GM12878 (cell line): ENCODE measurements at regions not wholly inside any gene's neighbourhood (a gene's known extent, or its start where the extent isn't known, plus 50 kb on each side); places are given as distances from the start of the nearest gene placed in this dataset.

ENCODE experiments used
- ATAC-seq: fragments of 200-7000 bp; cut with Tn5 transposase; 3 replicates; pipeline ENCODE4 v1.9.1; 2020; ENCODE audit warnings: mild to moderate bottlenecking, moderate library complexity
- BruUV-seq: library from RNA; stranded (reverse); fragments of 400-500 nt; replicated peaks from 2 replicates; lab custom pipeline; 2021; lab: Mats Ljungman, UMichigan
- CTCF ChIA-PET: fragments of 300-600 bp; sonication (Branson Sonifier 250); formaldehyde crosslinking; extraction: SDS; loops from one replicate; lab custom pipeline; 2021; ENCODE audit warnings: inconsistent platforms; lab: Yijun Ruan, JAX
- POLR2A ChIA-PET: fragments of 350-600 bp; formaldehyde crosslinking; extraction: SDS; loops from one replicate; lab custom pipeline; 2021; ENCODE audit warnings: inconsistent platforms; lab: Charles Lee
- RAD21 ChIA-PET: fragments of 300-600 bp; sonication (Branson Sonifier 250); formaldehyde crosslinking; loops from one replicate; lab custom pipeline; 2023; ENCODE audit warnings: antibody characterized with exemption; ENCODE audit not compliant: unreplicated experiment; lab: Charles Lee
- SMC1A ChIA-PET: fragments of 300-600 bp; sonication (Branson Sonifier 250); formaldehyde crosslinking; loops from one replicate; lab custom pipeline; 2023; ENCODE audit not compliant: unreplicated experiment, uncharacterized antibody; lab: Charles Lee
- DNase-seq: peaks from one replicate; pipeline ENCODE4 v3.0.0-alpha.2; 2011; ENCODE audit warnings: low read depth, low spot score
- FAIRE-seq: peaks from 3 replicates; lab custom pipeline; 2011; peaks lifted over from hg19 to GRCh38; lab: Jason Lieb, UNC
- H2AFZ ChIP-seq: 2 replicates; pipeline ENCODE4 v1.6.0; 2011; ENCODE audit warnings: low read depth, low read length, control low read depth; ENCODE audit not compliant: control insufficient read depth
- H3K27ac ChIP-seq: 2 replicates; pipeline ENCODE4 v1.5.1; 2011; ENCODE audit warnings: control low read depth; ENCODE audit not compliant: control insufficient read depth, insufficient read depth
- H3K27me3 ChIP-seq, 2 experiments: replicated peaks in 1 of 2; 2 replicates each; pipeline versions ENCODE4 v1.6.0 to v1.6.1; 2011; ENCODE audit warnings: low read length in 1 of 2; ENCODE audit not compliant: control insufficient read depth in 2 of 2, insufficient read depth in 2 of 2
- H3K36me3 ChIP-seq, 2 experiments: 2 replicates each; pipeline ENCODE4 v1.5.1; 2011; ENCODE audit warnings: low read length in 1 of 2; ENCODE audit not compliant: control insufficient read depth in 2 of 2, insufficient read depth in 2 of 2
- H3K4me1 ChIP-seq: 2 replicates; pipeline ENCODE4 v1.6.1; 2011; ENCODE audit warnings: mild to moderate bottlenecking, low read length, moderate library complexity, mixed read lengths; ENCODE audit not compliant: control insufficient read depth, insufficient read depth
- H3K4me2 ChIP-seq: 2 replicates; pipeline ENCODE4 v1.6.0; 2011; ENCODE audit warnings: control low read depth; ENCODE audit not compliant: control insufficient read depth, insufficient read depth
- H3K4me3 ChIP-seq: fragments of 200-600 bp; sonication (generic); 2 replicates; pipeline ENCODE4 v1.5.1; 2016
- H3K79me2 ChIP-seq: 2 replicates; pipeline ENCODE4 v1.6.0; 2011; ENCODE audit warnings: low read length; ENCODE audit not compliant: control insufficient read depth, insufficient read depth
- H3K9ac ChIP-seq: 2 replicates; pipeline ENCODE4 v1.8.0; 2011; ENCODE audit warnings: low read length, control low read depth, mixed read lengths; ENCODE audit not compliant: control insufficient read depth, insufficient read depth
- H3K9me3 ChIP-seq: replicated peaks from 3 replicates; pipeline ENCODE4 v1.5.1; 2011; ENCODE audit warnings: mild to moderate bottlenecking, low read length; ENCODE audit not compliant: control insufficient read depth, insufficient read depth
- H4K20me1 ChIP-seq: 2 replicates; pipeline ENCODE4 v1.6.0; 2011; ENCODE audit not compliant: control insufficient read depth, insufficient read depth
- CEBPB ChIP-seq, 2 experiments: fragments of 150-350 bp in 1 of 2; IDR thresholded peaks; 2 replicates each; pipeline ENCODE4 v1.6.1; 2012 to 2014; ENCODE audit warnings: low read depth in 2 of 2, low read length in 2 of 2, borderline replicate concordance in 1 of 2, inconsistent platforms in 1 of 2
- CHD2 ChIP-seq: IDR thresholded peaks from 2 replicates; pipeline ENCODE4 v1.6.1; 2011; ENCODE audit warnings: low read depth, low read length, improper control_type of control experiment, borderline replicate concordance
- DPF2 ChIP-seq: fragments of 450-650 bp; IDR thresholded peaks from 2 replicates; pipeline ENCODE4 v1.6.1; 2017; ENCODE audit warnings: mild to moderate bottlenecking
- E4F1 ChIP-seq: fragments of 450-650 bp; IDR thresholded peaks from 2 replicates; pipeline ENCODE4 v1.6.1; 2018; ENCODE audit warnings: borderline replicate concordance, mild to moderate bottlenecking; ENCODE audit not compliant: partially characterized antibody
- EGR1 ChIP-seq, 2 experiments: IDR thresholded peaks; 1 replicate in 1 of 2; 2 replicates in 1 of 2; pipeline ENCODE4 v1.6.1; 2011 to 2012; ENCODE audit warnings: low read depth in 2 of 2, low read length in 2 of 2, borderline replicate concordance in 1 of 2, mild to moderate bottlenecking in 1 of 2, moderate library complexity in 1 of 2
- FOXK2 ChIP-seq: fragments of 450-650 bp; IDR thresholded peaks from 2 replicates; pipeline ENCODE4 v1.6.1; 2017; ENCODE audit warnings: mild to moderate bottlenecking, moderate library complexity
- FOXM1 ChIP-seq: IDR thresholded peaks from 2 replicates; pipeline ENCODE4 v1.6.1; 2012; ENCODE audit warnings: low read depth, mild to moderate bottlenecking, inconsistent platforms, low read length, moderate library complexity
- HDGF ChIP-seq: fragments of 450-650 bp; IDR thresholded peaks from 2 replicates; pipeline ENCODE4 v1.6.1; 2016; ENCODE audit warnings: antibody characterized with exemption
- NBN ChIP-seq: fragments of 450-650 bp; IDR thresholded peaks from 2 replicates; pipeline ENCODE4 v1.6.1; 2016
- PAX5 ChIP-seq: IDR thresholded peaks from 2 replicates; pipeline ENCODE4 v1.6.1; 2011; ENCODE audit warnings: low read depth, low read length, borderline replicate concordance
- RUNX3 ChIP-seq: IDR thresholded peaks from 2 replicates; pipeline ENCODE4 v1.6.1; 2012; ENCODE audit warnings: low read length, inconsistent platforms
- ZBTB33 ChIP-seq: fragments of 450-650 bp; IDR thresholded peaks from 2 replicates; pipeline ENCODE4 v1.6.1; 2017; ENCODE audit warnings: mild to moderate bottlenecking
- ZSCAN29 ChIP-seq: fragments of 450-650 bp; IDR thresholded peaks from 2 replicates; pipeline ENCODE4 v1.6.1; 2017; ENCODE audit warnings: mild to moderate bottlenecking, moderate library complexity
- WGBS: methylation state at CpG from one replicate; pipeline ENCODE4 v1.1.6; 2016; ENCODE audit warnings: low lambda C conversion rate; ENCODE audit not compliant: insufficient replicate concordance, insufficient coverage; ENCODE audit errors: missing lambda C conversion rate; 5-methylcytosine and 5-hydroxymethylcytosine counted together
- in situ Hi-C: fragments of 300-500 bp; cut with MboI; formaldehyde crosslinking; loops from 9 replicates; pipeline ENCODE4 v1.14.3; 2018; ENCODE audit warnings: mixed read lengths
- intact Hi-C: fragments of 100-400 bp; cut with micrococcal nuclease; formaldehyde crosslinking; loops from one replicate; pipeline ENCODE4 v1.14.2; 2022; ENCODE audit not compliant: unreplicated experiment

- H3K27ac ChIP-seq: no peak overlapping the region
- H3K36me3 ChIP-seq: no peaks in the 10 kb centered on the region
- in situ Hi-C loops: no loop called here
- no peaks in the 10 kb centered on the region; the same call in 2 of the 3 replicates for H3K9me3 ChIP-seq
- no peak overlapping the region for H3K9ac ChIP-seq
- no peaks in the 10 kb centered on the region for H3K4me1 ChIP-seq
- H4K20me1 ChIP-seq: no peaks in the 10 kb centered on the region
- TF ChIP-seq HDGF (no peak), FOXK2 (no peak)
- ChIA-PET RAD21 (interaction anchor here (1.3 kb wide), 1 partner anchor 129 kb away, joined by 5 read pairs; no protein-coding TSS in a partner anchor), CTCF (no interaction called here), POLR2A (no interaction called here), SMC1A (interaction anchor here (1.3 kb wide), 1 partner anchor 25 kb away, joined by 5 read pairs; no protein-coding TSS in a partner anchor)
- 82% methylated on average over 3 of the region's 4 CpGs for WGBS
- BruUV-seq: no TSS peak
- no peak for FAIRE-seq
- no peaks in the 10 kb centered on the region for H3K79me2 ChIP-seq
- ATAC-seq: no peak
- DNase-seq: no peak
- H3K27me3 ChIP-seq: no peaks in the 10 kb centered on the region
- intact Hi-C loops: no loop called here
- no peak overlapping the region for H3K4me2 ChIP-seq
- H2AFZ ChIP-seq: no peak overlapping the region
- H3K4me3 ChIP-seq: no peak overlapping the region
Observed at GRCh38 chr5:91255396-91256141, 127.5 kb downstream of the ARRDC3 start.

- H3K27me3 ChIP-seq: no peaks in the 10 kb centered on the region
- no peak for TF ChIP-seq ZBTB33
- no peak for TF ChIP-seq FOXM1
- no peak for TF ChIP-seq E4F1
- no peak for TF ChIP-seq PAX5
- no peak for TF ChIP-seq DPF2
- no peak for TF ChIP-seq ZSCAN29
- no peak for TF ChIP-seq CEBPB (IDR thresholded peaks at IDR 0.05; ENCODE audit: borderline replicate concordance in 1 of 2, low read depth in 2 of 2, low read length in 2 of 2)
- no peak for TF ChIP-seq EGR1 (IDR thresholded peaks at IDR 0.05; ENCODE audit: borderline replicate concordance in 1 of 2, low read depth in 2 of 2, low read length in 2 of 2)
- TF ChIP-seq NBN: no peak
- TF ChIP-seq RUNX3: no peak
- TF ChIP-seq CHD2: no peak
- TF ChIP-seq, all 136 proteins: peak for 0
- intact Hi-C loops (no loop called here), in situ Hi-C loops (no loop called here)
- no peaks in the 10 kb centered on the region for H3K4me1 ChIP-seq
- ChIA-PET RAD21 (no interaction called here), SMC1A (interaction anchor here (0.6 kb wide), 1 partner anchor 132 kb away, joined by 3 read pairs; no protein-coding TSS in a partner anchor), CTCF (no interaction called here), POLR2A (no interaction called here)
- no peak overlapping the region for H3K27ac ChIP-seq
- DNase-seq (no peak), ATAC-seq (no peak), FAIRE-seq (no peak)
- no peak overlapping the region for H2AFZ ChIP-seq
- BruUV-seq: no TSS peak
- H4K20me1 ChIP-seq: no peaks in the 10 kb centered on the region
- no peaks in the 10 kb centered on the region for H3K36me3 ChIP-seq
- no peak overlapping the region for H3K9ac ChIP-seq
- 21% methylated on average over 2 of the region's 2 CpGs for WGBS
- H3K9me3 ChIP-seq: no peaks in the 10 kb centered on the region; the same call in 2 of the 3 replicates
- no peak overlapping the region for H3K4me3 ChIP-seq
- H3K4me2 ChIP-seq: no peak overlapping the region
- H3K79me2 ChIP-seq: no peaks in the 10 kb centered on the region
Observed at GRCh38 chr5:91252916-91253315, 130.2 kb downstream of the ARRDC3 start.
